HEK293T (cell line): ENCODE measurements at regions not wholly inside any gene's neighbourhood (a gene's known extent, or its start where the extent isn't known, plus 50 kb on each side); places are given as distances from the start of the nearest gene placed in this dataset.

Source experiments
- FOXA1 ChIP-seq: fragments of 450-650 bp; IDR thresholded peaks from 2 replicates; pipeline ENCODE4 v1.6.1; 2016; ENCODE audit warnings: mild to moderate bottlenecking
- L3MBTL2 ChIP-seq: fragments of 450-650 bp; conservative IDR thresholded peaks from 2 replicates; pipeline ENCODE4 v1.6.1; 2016; ENCODE audit warnings: mild to moderate bottlenecking
- ZNF384 ChIP-seq: fragments of 450-650 bp; IDR thresholded peaks from 2 replicates; pipeline ENCODE4 v1.6.1; 2016

DNA sequence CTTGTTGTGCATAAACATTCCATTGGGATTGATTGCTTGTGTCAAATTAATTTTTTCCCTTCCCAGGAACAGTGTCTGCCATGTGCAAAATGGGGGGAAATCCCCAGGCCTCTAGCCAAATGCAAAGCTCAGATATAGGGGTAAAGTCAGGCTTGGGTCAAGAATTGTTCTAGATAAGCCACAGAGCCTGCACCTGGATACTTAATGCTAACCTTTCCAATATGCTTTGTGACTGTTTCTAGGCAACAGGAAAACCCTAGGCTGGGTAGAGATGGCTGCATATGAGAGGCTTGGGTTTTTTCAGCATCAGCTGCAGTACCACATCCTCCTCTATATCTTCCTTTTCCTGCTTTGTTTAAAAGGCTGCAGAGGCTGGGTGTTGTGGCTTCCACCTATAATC, 61.9 kb upstream of the ROPN1 start:
- TF ChIP-seq L3MBTL2 = no peak
- no peak for TF ChIP-seq ZNF384
- TF ChIP-seq FOXA1 = no peak
